ENCODE measurements at regions not wholly inside any gene's neighbourhood (a gene's known extent, or its start where the extent isn't known, plus 50 kb on each side); places are given as distances from the start of the nearest gene placed in this dataset.

DNA sequence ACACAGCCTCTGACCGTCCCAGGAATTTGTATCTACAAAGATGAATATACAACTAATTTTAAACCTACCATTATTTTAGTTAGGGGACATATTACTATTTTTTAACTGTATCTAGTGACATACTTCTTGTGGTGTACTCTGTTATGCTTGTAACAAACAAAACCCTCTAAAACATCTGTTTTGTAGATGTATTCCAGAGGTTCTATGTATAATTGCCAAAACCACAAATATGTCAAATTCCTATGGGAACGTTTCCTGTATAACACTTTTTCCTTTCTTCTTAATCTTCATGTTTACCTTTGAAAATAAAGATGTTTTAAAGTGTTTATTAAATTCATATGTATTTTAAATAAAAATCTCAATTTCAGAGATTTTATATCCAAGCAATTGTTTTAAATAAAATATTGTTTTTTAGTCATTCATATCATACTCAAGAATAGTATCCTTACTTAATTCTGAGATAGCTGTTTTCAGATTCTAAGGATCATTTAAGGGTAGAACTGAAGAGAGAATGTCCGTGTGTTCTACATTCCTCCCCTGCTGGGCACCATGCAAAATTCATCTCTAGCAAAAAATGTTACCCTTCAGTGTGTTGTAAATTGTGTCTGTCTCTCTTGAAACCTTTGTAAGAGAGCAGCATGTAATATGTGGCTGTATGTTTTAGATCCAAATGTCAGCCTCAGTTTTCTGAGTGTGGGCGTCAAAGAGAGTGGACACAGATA lies 1327.7 kb downstream of the EFNB2 start:
- Histone ChIP-seq H2AFZ (no peak overlapping the region), H3K4me3 (no peak overlapping the region), H3K36me3 (replicated peaks; ENCODE audit: insufficient read depth, low read depth) (no peaks in the 10 kb centered on the region), H3K9me3 (ENCODE audit: low read depth) (no peaks in the 10 kb centered on the region), H3K9me2 (replicated peaks; ENCODE audit: insufficient read depth) (no peaks in the 10 kb centered on the region), H3K79me2 (no peaks in the 10 kb centered on the region), H3K27me3 (no peaks in the 10 kb centered on the region), H4K20me1 (ENCODE audit: insufficient read depth, poor library complexity, severe bottlenecking) (no peaks in the 10 kb centered on the region), H3K4me1 (ENCODE audit: insufficient read depth) (no peaks in the 10 kb centered on the region), H3K27ac (no peak overlapping the region), H3K4me2 (no peak overlapping the region)
- TF ChIP-seq EZH2 (IDR thresholded peaks at IDR 0.05; ENCODE audit: borderline replicate concordance), result no peak
- TF ChIP-seq, protein P1, sequence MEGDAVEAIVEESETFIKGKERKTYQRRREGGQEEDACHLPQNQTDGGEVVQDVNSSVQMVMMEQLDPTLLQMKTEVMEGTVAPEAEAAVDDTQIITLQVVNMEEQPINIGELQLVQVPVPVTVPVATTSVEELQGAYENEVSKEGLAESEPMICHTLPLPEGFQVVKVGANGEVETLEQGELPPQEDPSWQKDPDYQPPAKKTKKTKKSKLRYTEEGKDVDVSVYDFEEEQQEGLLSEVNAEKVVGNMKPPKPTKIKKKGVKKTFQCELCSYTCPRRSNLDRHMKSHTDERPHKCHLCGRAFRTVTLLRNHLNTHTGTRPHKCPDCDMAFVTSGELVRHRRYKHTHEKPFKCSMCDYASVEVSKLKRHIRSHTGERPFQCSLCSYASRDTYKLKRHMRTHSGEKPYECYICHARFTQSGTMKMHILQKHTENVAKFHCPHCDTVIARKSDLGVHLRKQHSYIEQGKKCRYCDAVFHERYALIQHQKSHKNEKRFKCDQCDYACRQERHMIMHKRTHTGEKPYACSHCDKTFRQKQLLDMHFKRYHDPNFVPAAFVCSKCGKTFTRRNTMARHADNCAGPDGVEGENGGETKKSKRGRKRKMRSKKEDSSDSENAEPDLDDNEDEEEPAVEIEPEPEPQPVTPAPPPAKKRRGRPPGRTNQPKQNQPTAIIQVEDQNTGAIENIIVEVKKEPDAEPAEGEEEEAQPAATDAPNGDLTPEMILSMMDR (IDR thresholded peaks at IDR 0.05; ENCODE audit: poor library complexity), result no peak
- TF ChIP-seq EZH2phosphoT487 (IDR thresholded peaks at IDR 0.05; ENCODE audit: low read depth, severe bottlenecking, unreplicated experiment), result no peak
- DNase-seq (ENCODE audit: low spot score), result no peak
- WGBS (ENCODE audit: low lambda C conversion rate, missing lambda C conversion rate), result 53% methylated on average over 4 of the region's 4 CpGs

DNA sequence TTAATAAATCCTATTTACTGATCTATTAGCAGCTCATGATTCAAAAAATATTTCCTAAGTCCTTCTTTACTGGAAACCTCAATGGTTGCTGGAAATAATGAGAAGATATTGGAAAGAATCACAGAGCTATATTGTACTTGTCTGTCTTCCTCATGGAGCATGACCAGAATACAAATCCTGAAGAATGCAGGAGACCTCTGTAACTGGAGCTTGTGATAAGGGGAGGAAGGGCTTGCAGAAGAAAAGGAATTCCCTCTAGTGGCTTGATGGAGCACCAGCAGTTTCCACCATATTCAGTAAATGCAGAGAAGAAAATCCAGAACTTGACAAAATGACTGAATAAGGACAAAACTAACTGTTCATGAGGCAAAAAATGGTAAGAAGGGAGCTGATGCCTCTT lies 1333.1 kb downstream of the EFNB2 start:
- TF ChIP-seq, protein P1 (IDR thresholded peaks at IDR 0.05; ENCODE audit: poor library complexity), result peak; percentile 53
- no peak for TF ChIP-seq EZH2phosphoT487 (IDR thresholded peaks at IDR 0.05; ENCODE audit: low read depth, severe bottlenecking, unreplicated experiment)
- H3K4me3 ChIP-seq, result no peak overlapping the region
- H3K27me3 ChIP-seq, result no peaks in the 10 kb centered on the region
- H3K36me3 ChIP-seq (replicated peaks; ENCODE audit: insufficient read depth, low read depth), result no peaks in the 10 kb centered on the region
- H3K4me1 ChIP-seq (ENCODE audit: insufficient read depth), result no peaks in the 10 kb centered on the region
- H3K79me2 ChIP-seq, result no peaks in the 10 kb centered on the region
- peak; percentile 54 for DNase-seq (ENCODE audit: low spot score)
- H3K9me2 ChIP-seq (replicated peaks; ENCODE audit: insufficient read depth), result no peaks in the 10 kb centered on the region
- H2AFZ ChIP-seq, result no peak overlapping the region
- no peaks in the 10 kb centered on the region for H4K20me1 ChIP-seq (ENCODE audit: insufficient read depth, poor library complexity, severe bottlenecking)
- H3K27ac ChIP-seq, result no peak overlapping the region
- H3K9me3 ChIP-seq (ENCODE audit: low read depth), result no peaks in the 10 kb centered on the region
- H3K4me2 ChIP-seq, result no peak overlapping the region

DNA sequence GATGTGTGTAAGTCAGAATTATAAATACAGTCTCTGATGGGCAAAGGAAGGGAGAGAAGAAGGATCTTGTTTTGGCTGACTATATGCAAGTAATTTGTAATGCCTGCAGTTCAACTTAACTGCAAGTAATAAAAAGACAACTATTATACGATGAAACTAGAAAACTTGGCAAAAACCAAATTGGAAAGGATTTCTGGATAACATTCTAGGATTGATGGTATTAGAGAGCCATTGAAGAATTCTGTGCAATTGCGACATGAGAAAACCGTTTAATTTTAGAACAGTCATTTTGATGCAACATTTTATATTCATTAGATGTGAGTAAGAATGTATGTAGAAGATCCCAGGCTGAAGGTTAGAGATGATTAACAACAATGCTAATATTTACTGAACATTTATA lies 1334.1 kb downstream of the EFNB2 start:
- Histone ChIP-seq H3K4me2 (no peak overlapping the region), H3K9me3 (ENCODE audit: low read depth) (no peaks in the 10 kb centered on the region), H2AFZ (no peak overlapping the region), H4K20me1 (ENCODE audit: insufficient read depth, poor library complexity, severe bottlenecking) (no peaks in the 10 kb centered on the region), H3K36me3 (replicated peaks; ENCODE audit: insufficient read depth, low read depth) (no peaks in the 10 kb centered on the region), H3K9me2 (replicated peaks; ENCODE audit: insufficient read depth) (no peaks in the 10 kb centered on the region), H3K27me3 (no peaks in the 10 kb centered on the region), H3K79me2 (no peaks in the 10 kb centered on the region), H3K4me1 (ENCODE audit: insufficient read depth) (no peaks in the 10 kb centered on the region), H3K4me3 (no peak overlapping the region), H3K27ac (no peak overlapping the region)
- no peak for DNase-seq (ENCODE audit: low spot score)
- TF ChIP-seq, protein P1 (IDR thresholded peaks at IDR 0.05; ENCODE audit: poor library complexity), result no peak
- TF ChIP-seq EZH2phosphoT487 (IDR thresholded peaks at IDR 0.05; ENCODE audit: low read depth, severe bottlenecking, unreplicated experiment), result no peak
- no peak for TF ChIP-seq EZH2 (IDR thresholded peaks at IDR 0.05; ENCODE audit: borderline replicate concordance)
- WGBS (ENCODE audit: low lambda C conversion rate, missing lambda C conversion rate), result 88% methylated on average over 3 of the region's 3 CpGs

Data from hepatocyte (in vitro differentiated cells).